GM12891 (cell line): ENCODE measurements at regions not wholly inside any gene's neighbourhood (a gene's known extent, or its start where the extent isn't known, plus 50 kb on each side); places are given as distances from the start of the nearest gene placed in this dataset.

ENCODE experiments used
- POLR2A ChIP-seq: IDR thresholded peaks from 2 replicates; pipeline ENCODE4 v1.6.1; 2011; ENCODE audit warnings: low read depth, low read length, control low read depth
- POLR2AphosphoS5 ChIP-seq: IDR thresholded peaks from 2 replicates; pipeline ENCODE4 v1.6.1; 2011; ENCODE audit warnings: low read depth, low read length, control low read depth
- POU2F2 ChIP-seq: IDR thresholded peaks from 2 replicates; pipeline ENCODE4 v1.6.1; 2011; ENCODE audit warnings: low read depth, mild to moderate bottlenecking, control low read depth, low read length, moderate library complexity
- SPI1 ChIP-seq: IDR thresholded peaks from 2 replicates; pipeline ENCODE4 v1.6.1; 2011; ENCODE audit warnings: low read depth, low read length, control low read depth
- TAF1 ChIP-seq: IDR thresholded peaks from 2 replicates; pipeline ENCODE4 v1.6.1; 2011; ENCODE audit warnings: low read depth, low read length, control low read depth

DNA sequence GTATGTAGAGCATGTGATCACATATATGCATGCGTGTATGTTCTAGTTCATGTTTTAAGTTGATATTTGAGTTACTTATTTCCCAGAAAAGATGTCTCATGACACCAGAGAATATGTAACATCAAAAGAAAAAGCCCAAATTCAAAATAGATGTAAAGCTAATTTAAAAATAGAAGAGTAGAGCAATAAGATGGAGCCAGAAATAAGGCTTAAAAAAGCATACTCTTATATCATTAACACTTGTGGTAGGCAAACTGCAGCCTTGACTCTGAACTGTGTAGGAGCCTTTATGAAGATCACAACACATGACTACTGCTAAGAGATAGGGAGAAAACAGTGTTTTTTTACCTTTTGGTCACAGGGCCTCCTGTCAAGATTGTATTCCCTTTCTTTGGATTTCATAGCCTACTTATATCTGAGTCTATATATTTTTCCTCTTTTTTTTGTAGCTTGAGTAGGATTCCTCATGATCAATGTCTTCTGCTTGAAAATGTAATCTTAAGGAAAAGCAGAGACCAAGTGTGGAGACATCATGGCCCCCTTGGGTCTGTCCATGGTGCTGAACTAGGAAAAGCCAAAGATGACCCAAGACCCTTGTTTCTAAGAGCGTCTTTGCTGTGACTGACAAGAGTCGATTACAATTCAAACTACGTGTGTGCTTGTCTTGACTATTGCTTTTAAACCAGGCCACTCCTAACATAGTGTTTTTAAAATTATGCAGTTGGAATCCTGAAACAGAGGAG, 390.4 kb downstream of the SHISA9 start:
- TF ChIP-seq SPI1, result no peak
- TF ChIP-seq POLR2AphosphoS5, result no peak
- TF ChIP-seq POU2F2, result no peak
- no peak for TF ChIP-seq POLR2A
- TF ChIP-seq TAF1, result no peak
